ENCODE measurements at regions not wholly inside any gene's neighbourhood (a gene's known extent, or its start where the extent isn't known, plus 50 kb on each side); places are given as distances from the start of the nearest gene placed in this dataset.

- DNase-seq (ENCODE audit: extremely low spot score) = no peak
- TF ChIP-seq CTCF (IDR thresholded peaks at IDR 0.05; ENCODE audit: control extremely low read depth, extremely low read depth, low read depth, missing control alignments) = no peak
- ChIA-PET POLR2A (no interaction called here), CTCF (interaction anchor here (1.2 to 1.7 kb wide), 2 partner anchors 11 to 116 kb away, joined by 3 to 6 read pairs; no protein-coding TSS in a partner anchor)
These were observed 132.2 kb downstream of the GLUL start for GRCh38 chr1:182259229-182259872.

GRCh38 chr1:182257369-182258063, 134.1 kb downstream of the GLUL start:
- no peak for TF ChIP-seq CTCF (IDR thresholded peaks at IDR 0.05; ENCODE audit: control extremely low read depth, extremely low read depth, low read depth, missing control alignments)
- ChIA-PET CTCF (interaction anchor here (1.7 kb wide), 1 partner anchor 114 kb away, joined by 6 read pairs; no protein-coding TSS in a partner anchor), POLR2A (no interaction called here)
- no peak for DNase-seq (ENCODE audit: extremely low spot score)

- POLR2A ChIA-PET = no interaction called here
- no peak for TF ChIP-seq CTCF (IDR thresholded peaks at IDR 0.05; ENCODE audit: control extremely low read depth, extremely low read depth, low read depth, missing control alignments)
- DNase-seq (ENCODE audit: extremely low spot score) = no peak
These were observed 134.7 kb downstream of the GLUL start for GRCh38 chr1:182256931-182257330.

GRCh38 chr1:182255494-182255893, 136.1 kb downstream of the GLUL start:
- DNase-seq (ENCODE audit: extremely low spot score) = no peak
- ChIA-PET POLR2A (no interaction called here), CTCF (interaction anchor here (1.0 to 1.7 kb wide), 3 partner anchors 18 to 32 kb away, joined by 3 to 4 read pairs (median 3); no protein-coding TSS in a partner anchor)
- no peak for TF ChIP-seq CTCF (IDR thresholded peaks at IDR 0.05; ENCODE audit: control extremely low read depth, extremely low read depth, low read depth, missing control alignments)

More at GRCh38 chr1:182256931-182257330, 134.7 kb downstream of the GLUL start:
- CTCF ChIA-PET = interaction anchor here (1.7 kb wide), 1 partner anchor 26 kb away, joined by 4 read pairs; no protein-coding TSS in a partner anchor

- ChIA-PET POLR2A (interaction anchor here (0.6 kb wide), 1 partner anchor 82 kb away, joined by 3 read pairs; no protein-coding TSS in a partner anchor), CTCF (no interaction called here)
- DNase-seq (ENCODE audit: extremely low spot score) = no peak
- TF ChIP-seq CTCF (IDR thresholded peaks at IDR 0.05; ENCODE audit: control extremely low read depth, extremely low read depth, low read depth, missing control alignments) = no peak
These were observed 138.2 kb downstream of the GLUL start for GRCh38 chr1:182253319-182253860.

- ChIA-PET POLR2A (no interaction called here), CTCF (no interaction called here)
- TF ChIP-seq CTCF (IDR thresholded peaks at IDR 0.05; ENCODE audit: control extremely low read depth, extremely low read depth, low read depth, missing control alignments) = no peak
These were observed 140.0 kb downstream of the GLUL start for GRCh38 chr1:182251561-182251960.

More at GRCh38 chr1:182251561-182251960, 140.0 kb downstream of the GLUL start:
- DNase-seq (ENCODE audit: extremely low spot score) = no peak

All from GM10248 (cell line).